ENCODE measurements at regions not wholly inside any gene's neighbourhood (a gene's known extent, or its start where the extent isn't known, plus 50 kb on each side); places are given as distances from the start of the nearest gene placed in this dataset.
"Not testable (repeated sequence)": the region's sequence is repeated elsewhere in the genome, so short reads cannot be mapped to it uniquely, and the experiment has no call there.

GRCh38 chr17:20705186-20705585 lies 125.7 kb downstream of the CDRT15L2 start:
- TF ChIP-seq POLR2A (IDR thresholded peaks at IDR 0.05; ENCODE audit: low read length); GATA1 (IDR thresholded peaks at IDR 0.05; ENCODE audit: low read depth, low read length): not testable (repeated sequence)

All from erythroblast (primary cell).